ENCODE measurements at regions not wholly inside any gene's neighbourhood (a gene's known extent, or its start where the extent isn't known, plus 50 kb on each side); places are given as distances from the start of the nearest gene placed in this dataset.
"Not testable (repeated sequence)": the region's sequence is repeated elsewhere in the genome, so short reads cannot be mapped to it uniquely, and the experiment has no call there.

DNA sequence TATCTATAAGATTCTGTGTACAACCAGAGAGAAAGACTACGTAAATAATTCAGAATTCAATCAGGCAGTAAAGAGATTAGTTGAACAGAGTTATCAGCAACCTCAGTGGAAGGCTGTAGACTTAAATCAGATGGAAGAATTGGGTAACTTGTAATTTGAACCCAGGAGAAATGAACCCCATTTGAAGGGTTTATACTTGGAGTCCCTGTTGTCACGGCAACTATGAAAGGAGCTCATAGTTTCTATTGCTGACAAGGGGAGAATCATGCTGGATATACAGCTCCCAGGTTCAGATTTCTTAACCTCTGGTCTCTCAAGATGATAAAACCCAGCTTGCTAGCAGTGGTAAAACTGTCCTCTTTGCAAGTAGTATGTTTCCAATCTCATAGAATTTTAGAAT, 54.4 kb upstream of the BMP4 start:
- no peak for ATAC-seq

DNA sequence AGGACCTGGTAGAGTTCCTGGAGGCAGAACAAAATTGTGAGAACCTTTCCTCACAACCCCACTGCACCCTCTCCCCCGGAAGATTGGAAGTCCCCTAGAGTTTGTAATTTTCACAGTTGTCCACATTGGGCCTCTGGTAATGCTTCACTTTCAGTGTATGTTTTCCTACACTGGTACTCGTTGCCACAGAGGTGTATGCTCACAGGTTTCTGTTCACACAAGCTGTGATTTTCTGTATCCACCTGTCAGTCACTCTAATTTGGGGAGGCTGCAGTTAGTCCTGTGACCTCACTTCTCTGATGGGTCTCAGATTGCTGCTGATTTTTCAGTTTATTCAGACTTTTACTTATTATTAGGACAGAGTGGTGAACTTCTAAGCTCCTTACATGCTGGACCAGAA, 66.4 kb upstream of the BMP4 start:
- ATAC-seq, result no peak

DNA sequence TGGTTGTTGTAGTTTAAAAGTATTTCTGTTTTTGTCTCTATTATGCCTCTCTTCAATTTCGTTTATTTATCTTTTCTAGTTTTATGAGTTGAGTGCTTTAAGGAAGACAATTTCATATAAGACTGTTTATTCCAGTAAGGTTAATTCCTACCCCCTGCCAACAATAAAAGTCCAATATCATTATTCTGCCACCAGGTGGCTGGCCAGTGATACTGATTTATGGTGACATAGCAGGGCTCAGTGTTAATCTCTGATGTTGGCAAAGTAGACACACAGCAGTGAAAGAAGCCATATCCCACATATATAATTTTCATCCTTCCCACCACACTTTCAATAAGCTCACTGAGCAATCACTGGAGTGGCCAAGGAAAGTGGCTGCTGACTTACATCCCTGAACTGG, 69.0 kb upstream of the BMP4 start:
- ATAC-seq, result no peak

DNA sequence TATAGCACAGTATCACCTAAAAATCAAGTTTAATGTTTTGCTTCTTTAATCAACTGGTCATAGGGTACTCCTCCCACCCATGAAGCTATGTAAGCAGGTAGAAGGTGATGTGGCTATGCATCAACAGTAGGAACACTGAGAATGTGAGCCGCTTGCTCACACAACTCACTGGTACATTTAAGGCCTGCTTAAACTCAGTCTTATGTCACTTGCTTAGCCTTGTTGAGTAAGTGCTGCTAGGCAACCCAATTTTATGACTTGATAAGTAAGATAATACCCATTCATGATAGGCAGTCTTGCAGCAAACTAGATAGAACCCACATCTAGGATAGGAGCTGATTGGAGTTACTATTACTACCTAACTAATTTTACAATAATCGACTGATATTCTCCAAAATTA, 70.0 kb upstream of the BMP4 start:
- ATAC-seq, result no peak

DNA sequence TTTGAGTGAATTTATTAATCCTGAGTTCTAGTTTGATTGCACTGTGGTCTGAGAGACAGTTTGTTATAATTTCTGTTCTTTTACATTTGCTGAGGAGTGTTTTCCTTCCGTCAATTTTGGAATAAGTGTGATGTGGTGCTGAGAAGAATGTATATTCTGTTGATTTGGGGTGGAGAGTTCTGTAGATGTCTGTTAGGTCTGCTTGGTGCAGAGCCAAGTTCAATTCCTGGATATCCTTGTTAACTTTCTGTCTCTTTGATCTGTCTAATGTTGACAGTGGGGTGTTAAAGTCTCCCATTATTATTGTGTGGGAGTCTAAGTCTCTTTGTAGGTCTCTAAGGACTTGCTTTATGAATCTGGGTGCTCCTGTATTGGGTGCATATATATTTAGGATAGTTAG, 74.4 kb upstream of the BMP4 start:
- ATAC-seq, result not testable (repeated sequence)

DNA sequence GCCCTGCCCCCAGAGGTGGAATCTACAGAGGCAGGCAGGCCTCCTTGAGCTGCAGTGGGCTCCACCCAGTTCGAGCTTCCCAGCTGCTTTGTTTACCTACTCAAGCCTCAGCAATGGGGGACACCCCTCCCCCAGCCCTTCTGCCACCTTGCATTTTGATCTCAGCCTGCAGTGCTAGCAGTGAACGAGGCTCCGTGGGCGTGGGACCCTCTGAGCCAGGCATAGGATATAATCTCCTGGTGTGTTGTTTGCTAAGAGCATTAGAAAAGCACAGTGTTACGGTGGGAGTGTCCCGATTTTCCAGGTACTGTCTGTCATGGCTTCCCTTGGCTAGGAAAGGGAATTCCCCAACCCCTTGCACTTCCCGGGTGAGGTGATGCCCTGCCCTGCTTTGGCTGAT, 76.7 kb upstream of the BMP4 start:
- not testable (repeated sequence) for ATAC-seq

DNA sequence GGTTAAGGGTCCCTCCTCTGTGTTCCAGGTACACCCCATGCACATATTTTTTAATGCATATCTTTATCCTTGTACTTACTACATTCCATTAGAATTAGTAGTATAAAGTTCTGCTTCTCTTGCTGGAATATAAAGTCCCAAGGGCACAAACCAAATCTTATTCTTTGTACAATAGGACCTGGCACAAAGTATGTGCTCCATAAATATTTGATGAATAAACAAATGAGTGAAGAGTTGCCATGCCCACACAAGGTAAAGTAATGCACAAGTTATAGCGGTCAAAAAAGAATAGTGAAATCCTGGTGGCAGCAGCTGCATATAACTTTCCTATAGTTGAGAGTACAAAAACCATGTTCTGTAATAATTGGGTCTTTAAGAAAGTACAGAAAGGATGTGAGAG, 82.1 kb upstream of the BMP4 start:
- no peak for ATAC-seq

DNA sequence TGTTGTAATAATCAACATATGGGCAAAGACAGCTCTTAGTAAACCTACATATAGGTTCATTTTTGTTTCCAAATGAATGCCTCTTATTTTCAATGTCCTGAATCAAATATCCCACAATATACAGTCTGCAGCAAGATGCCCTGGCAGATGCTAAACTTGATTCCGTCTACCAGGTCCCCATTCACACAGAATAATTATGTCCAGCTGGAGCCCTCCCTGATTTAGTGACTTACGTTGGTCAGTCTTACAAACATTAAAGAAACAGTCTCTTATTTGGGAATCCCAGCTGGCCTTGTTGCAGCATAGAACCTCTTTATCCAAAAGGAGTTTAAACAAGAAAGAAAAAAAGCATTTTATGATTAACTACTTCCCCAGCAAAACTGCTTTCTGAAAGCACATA, 82.7 kb upstream of the BMP4 start:
- no peak for ATAC-seq

DNA sequence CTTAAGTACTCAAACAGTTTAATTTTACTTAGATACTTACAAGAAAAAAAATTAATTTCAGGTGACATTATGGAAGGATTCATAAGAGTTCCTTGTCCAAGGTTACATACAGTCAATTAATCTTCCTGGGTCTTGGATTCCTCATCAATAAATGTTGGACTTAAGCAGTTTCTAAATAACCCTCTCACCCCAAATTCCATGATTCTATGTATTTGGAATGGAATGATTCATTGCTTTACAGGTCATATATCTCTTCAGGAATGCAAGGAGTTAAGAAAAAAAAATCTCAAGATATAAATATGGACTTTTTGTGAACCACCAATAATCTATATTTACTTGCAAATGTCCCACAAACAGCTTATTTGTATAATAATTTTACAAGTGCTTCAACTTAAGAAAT, 84.2 kb upstream of the BMP4 start:
- no peak for ATAC-seq

DNA sequence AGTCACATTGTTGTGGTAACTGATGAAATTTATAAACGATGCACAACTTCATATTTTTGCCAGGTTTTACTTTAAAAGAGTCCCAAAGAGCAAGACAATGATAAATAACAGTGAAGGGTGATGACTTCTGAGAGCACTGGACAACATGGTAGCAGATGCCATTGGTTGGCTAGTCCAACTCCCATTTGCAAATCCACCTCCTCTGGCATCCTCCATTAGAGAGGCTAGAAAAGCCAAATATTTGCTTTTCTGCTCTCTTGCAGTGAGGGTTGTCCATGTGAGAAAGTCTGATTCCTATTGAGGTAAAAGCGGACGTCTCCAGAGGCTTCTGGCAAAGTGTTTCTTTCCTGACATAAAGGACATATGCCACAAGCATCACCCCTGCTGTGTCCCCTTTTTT, 89.6 kb upstream of the BMP4 start:
- no peak for ATAC-seq

DNA sequence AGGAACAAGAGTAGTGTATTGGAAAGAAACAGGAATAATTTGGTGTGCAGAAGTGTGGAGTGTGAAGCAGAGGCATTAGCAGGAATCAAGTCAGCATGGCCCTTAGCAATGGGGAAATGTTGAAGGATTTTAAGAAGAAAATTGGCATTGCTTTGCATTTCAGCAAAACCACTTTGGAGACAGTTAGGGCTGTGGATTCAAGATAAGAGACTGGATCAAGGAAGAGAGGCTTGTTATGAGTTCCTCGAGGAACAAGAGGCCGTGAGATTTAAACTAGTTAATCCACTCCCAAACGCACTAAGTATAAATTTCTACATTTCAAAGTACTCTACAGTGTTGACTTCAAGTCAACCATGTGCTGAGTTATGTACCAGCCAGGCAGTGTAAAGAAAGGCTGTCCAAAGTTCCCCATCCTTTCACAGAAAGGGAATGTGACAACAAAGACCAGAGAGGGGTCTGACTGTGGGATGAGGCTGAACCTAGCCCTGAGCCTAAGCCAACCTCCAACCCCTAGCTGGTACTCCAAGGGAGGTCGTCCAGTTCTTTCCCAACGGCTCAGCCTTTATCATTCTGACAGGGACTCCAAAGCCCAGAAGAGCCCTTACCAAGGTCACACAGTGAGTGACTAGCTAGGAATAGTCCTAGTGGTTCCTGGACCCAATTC, 91.2 kb upstream of the BMP4 start:
- ATAC-seq, result no peak

DNA sequence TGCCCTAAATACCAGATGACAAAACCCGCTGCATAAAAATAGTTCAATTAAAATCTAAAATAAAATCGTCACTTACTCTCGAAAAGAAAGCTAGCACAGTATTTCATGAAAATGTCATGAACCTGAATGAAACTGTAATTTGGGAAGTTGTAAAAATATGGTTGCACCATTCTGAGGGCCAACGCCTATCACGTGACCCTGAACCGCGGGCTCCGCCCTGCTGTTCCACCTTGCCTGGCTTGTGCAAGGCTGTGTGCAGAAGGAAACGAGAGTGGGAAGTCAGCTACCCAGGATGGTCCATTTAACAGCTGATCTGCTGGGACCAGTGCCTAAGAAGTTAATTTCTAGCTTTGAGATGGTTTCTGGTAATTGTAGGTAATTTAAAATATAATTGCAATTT, 91.7 kb upstream of the BMP4 start:
- ATAC-seq, result no peak

DNA sequence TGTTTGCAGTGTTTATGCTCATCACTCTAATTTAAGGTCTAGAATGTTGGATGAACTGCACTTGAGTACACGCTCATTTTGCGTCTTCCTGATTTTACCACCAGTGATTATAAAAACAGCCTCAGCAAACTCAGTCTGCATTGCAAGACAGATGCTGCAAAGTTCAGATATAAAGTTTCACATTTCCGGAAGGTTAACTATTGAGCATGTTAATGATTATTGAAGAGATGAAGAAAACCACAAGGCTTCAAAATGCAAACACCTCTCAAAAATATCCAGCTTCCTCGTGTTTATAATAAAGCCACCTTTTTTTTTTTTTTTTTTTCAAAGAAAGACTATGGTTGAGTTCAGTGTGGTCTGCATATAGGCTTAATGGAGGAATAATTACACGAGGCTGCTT, 92.1 kb upstream of the BMP4 start:
- ATAC-seq, result no peak

DNA sequence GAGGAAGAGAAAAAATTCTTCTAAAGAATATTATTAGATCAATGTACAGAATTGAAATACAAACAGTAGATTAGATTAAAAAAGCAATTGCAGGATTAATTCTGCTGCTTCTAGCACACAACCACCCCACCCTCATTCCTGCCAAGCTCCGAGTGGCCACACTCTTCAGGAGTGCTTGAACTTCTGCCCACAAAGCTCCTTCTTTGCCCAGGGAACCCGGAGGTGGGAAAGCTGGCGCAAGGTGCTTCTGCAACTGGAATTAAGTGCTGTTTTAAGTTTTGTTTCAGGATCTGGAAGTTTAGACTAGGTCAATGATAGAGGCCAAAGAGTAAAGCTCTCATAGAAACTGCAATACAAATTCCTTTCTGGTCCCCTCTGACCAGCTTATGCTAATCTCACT, 94.1 kb upstream of the BMP4 start:
- no peak for ATAC-seq

DNA sequence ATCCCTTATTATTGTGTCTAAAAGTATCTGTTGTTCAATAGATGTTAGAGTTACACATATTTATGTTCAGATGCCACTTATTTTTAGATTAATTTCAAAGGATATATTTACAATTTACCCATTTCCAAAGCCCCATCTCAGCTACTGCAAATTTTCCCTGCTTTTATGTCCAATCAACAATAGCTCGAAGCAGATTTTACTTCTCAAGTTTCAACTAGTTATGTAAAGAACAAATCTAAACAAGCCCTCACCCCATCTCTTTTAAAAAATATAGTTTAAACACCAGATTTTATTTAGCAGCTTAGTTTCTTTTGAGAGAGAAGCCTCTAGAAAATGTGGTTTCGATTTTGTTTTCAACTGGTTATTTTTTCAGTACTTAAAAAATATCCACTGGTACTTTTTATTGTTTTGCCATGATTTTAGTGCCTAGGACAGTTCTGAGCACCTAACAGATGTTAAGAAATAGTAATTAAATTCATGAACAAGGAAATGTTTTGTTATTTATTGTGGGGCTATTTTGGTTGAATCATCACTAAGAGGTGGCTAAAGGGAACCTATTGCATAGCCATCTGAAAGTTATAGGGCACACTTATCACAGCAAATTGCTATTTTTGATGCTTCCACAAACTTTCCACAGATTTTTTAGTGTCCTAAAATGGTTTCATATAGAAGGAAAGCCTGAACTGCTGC, 96.2 kb upstream of the BMP4 start:
- ATAC-seq, result no peak

DNA sequence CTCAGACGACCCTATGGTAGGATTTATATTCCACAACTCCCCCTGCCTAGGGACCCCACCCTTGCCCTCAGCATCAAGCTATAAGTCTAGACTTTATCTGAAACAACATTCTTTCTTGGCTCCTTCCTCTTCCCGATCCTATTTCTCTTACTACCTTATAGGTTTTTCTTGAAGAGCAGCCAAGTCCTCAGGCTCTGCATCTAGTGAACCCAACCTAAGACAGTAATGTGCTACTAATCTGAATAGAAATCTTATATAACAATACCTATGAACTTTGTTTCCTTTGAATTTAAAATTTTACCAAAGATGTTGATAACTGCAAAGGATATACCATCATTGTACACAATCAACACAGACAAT, 96.7 kb upstream of the BMP4 start:
- no peak for ATAC-seq

DNA sequence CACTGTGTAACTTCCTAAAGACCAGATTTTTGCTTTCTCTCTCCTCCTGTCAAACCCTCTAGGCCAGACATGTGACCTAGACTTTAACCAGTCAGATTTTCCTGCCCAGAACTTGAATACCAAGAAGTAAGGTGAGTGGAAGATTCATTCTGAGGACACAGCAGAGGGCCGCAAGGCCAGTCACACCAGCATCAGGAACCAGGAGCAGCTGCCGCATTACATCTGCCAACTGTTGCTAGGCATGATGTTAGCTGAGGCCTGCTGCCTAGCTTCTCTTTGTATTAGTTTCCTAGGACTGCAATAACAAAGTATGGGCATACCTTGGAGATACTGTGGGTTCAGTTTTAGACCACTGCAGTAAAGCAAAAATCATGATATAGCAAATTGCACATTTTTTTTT, 101.9 kb upstream of the BMP4 start:
- ATAC-seq, result no peak

DNA sequence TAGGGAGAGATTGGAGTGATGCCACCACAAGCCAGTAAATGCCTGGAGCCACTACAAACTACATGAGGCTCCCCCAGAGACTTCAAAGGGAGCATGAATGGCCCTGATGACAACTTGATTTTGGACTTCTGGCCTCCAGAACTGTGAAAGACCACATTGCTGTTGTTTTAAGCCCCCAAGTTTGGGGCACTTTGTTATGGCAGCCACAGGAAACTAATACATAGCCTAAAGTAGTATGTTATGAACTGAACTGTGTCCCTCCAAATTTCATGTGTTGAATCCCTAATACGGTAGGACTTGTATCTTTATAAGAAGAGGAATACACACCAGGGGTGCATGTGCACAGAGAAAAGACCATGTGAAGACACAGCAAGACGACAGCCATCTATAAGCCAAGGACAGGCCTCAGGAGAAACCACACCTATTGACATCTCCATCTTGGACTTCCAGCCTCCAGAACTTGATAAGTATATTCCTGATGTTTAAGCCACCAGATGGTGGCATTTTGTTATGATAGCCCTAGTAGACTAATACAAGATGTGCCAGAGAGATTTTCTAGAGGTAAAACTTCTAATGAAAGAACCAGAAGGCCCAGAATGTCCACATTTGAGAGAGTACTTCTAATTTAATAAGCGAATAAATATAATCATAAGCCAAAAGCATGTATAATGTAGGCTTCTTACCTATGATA, 127.1 kb upstream of the BMP4 start:
- ATAC-seq, result no peak

DNA sequence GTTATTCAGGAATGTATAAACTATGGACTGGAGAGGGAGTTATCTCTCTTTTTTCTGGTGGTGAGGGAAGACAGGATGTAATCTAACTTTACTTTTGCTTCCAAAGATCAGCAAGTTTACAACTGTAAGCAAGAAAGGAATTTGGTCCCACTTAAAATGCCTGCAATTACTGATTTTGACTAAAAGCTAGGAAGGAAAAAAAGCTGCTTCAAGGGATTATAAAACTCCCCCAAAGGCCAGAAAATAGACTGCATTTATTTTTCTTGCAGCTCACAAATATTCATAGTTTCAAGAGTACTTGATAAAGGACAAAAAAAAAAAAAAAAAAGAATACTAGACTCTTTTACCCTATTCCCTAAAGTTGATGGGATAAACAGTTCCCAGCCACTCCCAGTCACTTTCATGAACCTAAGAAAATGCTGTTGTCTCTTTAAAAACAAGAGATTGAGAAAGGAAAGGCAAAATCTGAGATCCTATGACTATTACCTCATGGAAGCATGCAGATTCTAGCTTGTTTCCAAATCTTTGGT, 128.7 kb upstream of the BMP4 start:
- ATAC-seq, result no peak

DNA sequence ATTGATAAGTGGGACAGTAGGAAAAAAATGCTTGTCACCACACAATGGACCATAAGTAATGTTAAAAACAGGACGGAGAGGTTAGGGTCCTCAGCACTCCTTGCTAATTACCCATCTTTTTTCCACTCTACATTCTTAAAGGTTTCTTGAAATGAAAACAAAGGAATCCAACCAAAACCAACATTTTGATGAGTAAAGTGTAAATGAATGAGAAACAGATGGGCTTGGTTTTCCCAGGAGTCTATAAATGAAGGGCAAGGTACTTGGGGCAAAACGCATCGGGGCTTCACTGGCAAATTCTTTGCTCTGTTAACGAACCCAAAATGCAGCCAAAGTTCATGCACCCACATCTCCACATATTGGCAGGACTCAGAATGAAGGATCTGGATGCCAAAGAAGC, 129.2 kb upstream of the BMP4 start:
- ATAC-seq, result no peak

DNA sequence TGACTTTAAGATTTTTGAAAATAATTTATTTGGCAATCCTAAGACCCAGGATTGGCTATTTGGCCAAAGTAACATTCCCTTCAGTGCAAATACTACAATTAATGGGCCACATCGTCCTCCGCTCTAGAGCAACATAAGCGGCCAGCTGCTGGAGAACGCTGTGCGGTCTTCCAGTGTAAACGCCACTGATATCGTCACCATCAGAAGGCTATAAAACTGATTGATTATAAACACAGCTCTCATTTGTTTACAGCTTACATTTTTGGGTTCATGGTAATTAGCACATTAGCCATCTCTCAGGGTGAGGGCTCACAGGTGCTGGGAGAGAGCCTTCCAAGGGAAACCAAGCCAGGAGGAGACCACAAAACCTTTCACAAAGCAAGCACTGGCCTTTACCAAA, 130.1 kb upstream of the BMP4 start:
- no peak for ATAC-seq

DNA sequence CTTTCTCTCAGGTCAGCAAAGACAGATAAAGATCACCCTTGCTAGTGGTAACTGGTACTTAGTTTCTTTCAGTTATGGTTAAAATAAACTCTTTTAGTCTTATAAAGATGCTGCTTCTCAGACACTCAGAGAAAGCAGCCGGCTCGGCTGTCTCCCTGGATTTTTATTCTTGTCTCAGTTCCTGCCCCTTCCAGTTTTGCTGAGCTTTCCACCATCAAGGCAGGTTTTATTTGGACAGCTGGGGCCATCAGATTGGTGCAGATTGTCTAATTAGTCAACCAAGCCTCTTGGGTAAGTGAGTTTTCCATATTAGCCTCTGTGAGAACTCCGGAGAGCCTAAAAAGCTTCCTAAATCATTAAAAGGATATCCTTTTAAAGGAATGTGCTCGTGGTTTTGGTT, 130.8 kb upstream of the BMP4 start:
- ATAC-seq, result no peak

DNA sequence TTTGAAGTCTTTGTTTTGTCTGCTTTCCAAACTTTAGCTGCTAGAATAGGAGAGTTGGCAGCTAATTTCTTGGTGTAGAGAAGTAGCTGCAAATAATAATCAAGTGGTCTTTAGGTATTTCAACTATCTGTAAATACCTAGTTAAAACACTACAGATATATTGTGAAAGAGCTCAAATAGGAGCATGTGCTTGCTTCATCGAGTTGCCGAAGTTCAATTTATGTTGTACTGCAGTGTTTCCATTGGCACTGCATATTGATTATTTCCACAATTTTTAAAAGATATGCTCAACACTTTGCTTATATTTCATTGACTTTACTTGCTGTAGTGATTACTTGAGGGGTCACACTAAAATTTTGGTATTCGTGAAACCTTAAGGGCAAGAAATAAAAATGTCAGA, 131.6 kb upstream of the BMP4 start:
- ATAC-seq, result no peak

DNA sequence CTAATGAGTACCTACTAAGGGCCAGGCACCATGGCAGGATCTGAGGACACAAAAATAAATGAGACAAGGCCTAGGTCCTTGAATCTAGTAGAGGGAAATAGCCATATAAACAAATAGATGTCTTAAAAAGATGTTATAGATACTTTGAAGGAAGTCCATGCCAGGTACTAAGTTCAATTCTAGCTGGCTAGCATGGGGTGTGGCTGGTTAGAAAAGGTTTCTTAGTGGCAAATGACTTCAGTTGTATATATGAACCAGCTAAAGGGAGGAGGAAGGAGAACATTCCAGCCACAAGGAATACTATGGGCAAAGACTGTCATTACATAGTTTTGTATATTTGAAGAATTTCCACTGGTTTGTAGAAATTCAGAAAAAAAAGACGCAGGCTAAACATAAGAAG, 133.6 kb upstream of the BMP4 start:
- no peak for ATAC-seq
